Fibroblast of upper back skin (primary cell): ENCODE measurements at regions not wholly inside any gene's neighbourhood (a gene's known extent, or its start where the extent isn't known, plus 50 kb on each side); places are given as distances from the start of the nearest gene placed in this dataset.

Experiments
- DNase-seq: peaks from one replicate; pipeline ENCODE4 v3.0.0-alpha.2; 2013

- no peak for DNase-seq
Observed at GRCh38 chr4:58935332-58935731, 1825.1 kb upstream of the IGFBP7 start.

- DNase-seq, result no peak
Observed at GRCh38 chr4:58936436-58936835, 1826.3 kb upstream of the IGFBP7 start.

GRCh38 chr4:58940167-58940566 is 1830.0 kb upstream of the IGFBP7 start:
- no peak for DNase-seq

- no peak for DNase-seq
Observed at GRCh38 chr4:58941286-58941685, 1831.1 kb upstream of the IGFBP7 start.

GRCh38 chr4:58953575-58953974 is 1843.4 kb upstream of the IGFBP7 start:
- DNase-seq, result no peak

GRCh38 chr4:58957711-58958110 is 1847.5 kb upstream of the IGFBP7 start:
- DNase-seq, result no peak

GRCh38 chr4:58961283-58961682 is 1851.1 kb upstream of the IGFBP7 start:
- DNase-seq, result no peak

- no peak for DNase-seq
Observed at GRCh38 chr4:58961925-58962324, 1851.7 kb upstream of the IGFBP7 start.

- DNase-seq, result no peak
Observed at GRCh38 chr4:58962424-58962823, 1852.2 kb upstream of the IGFBP7 start.

- no peak for DNase-seq
Observed at GRCh38 chr4:58981828-58982227, 1871.6 kb upstream of the IGFBP7 start.

GRCh38 chr4:58983887-58984286 is 1873.7 kb upstream of the IGFBP7 start:
- DNase-seq, result no peak

- DNase-seq, result no peak
Observed at GRCh38 chr4:59002148-59002547, 1892.0 kb upstream of the IGFBP7 start.

- DNase-seq, result no peak
Observed at GRCh38 chr4:59024257-59024656, 1914.1 kb upstream of the IGFBP7 start.

- no peak for DNase-seq
Observed at GRCh38 chr4:59037812-59038211, 1927.6 kb upstream of the IGFBP7 start.

GRCh38 chr4:59039046-59039445 is 1928.9 kb upstream of the IGFBP7 start:
- no peak for DNase-seq

- DNase-seq, result no peak
Observed at GRCh38 chr4:59044286-59044900, 1934.2 kb upstream of the IGFBP7 start.

- DNase-seq, result no peak
Observed at GRCh38 chr4:59054086-59054485, 1943.9 kb upstream of the IGFBP7 start.

GRCh38 chr4:59057804-59058203 is 1947.6 kb upstream of the IGFBP7 start:
- DNase-seq, result no peak

GRCh38 chr4:59058543-59058942 is 1948.4 kb upstream of the IGFBP7 start:
- no peak for DNase-seq

- no peak for DNase-seq
Observed at GRCh38 chr4:59060002-59060846, 1950.0 kb upstream of the IGFBP7 start.

GRCh38 chr4:59060895-59061294 is 1950.7 kb upstream of the IGFBP7 start:
- no peak for DNase-seq

GRCh38 chr4:59063015-59063720 is 1953.0 kb upstream of the IGFBP7 start:
- DNase-seq, result peak; percentile 0

GRCh38 chr4:59068722-59069418 is 1958.7 kb upstream of the IGFBP7 start:
- DNase-seq, result no peak
